Breast epithelium (tissue), 3 donors: ENCODE measurements at regions not wholly inside any gene's neighbourhood (a gene's known extent, or its start where the extent isn't known, plus 50 kb on each side); places are given as distances from the start of the nearest gene placed in this dataset.

Source experiments
- POLR2A ChIP-seq: fragments of 450-650 bp; IDR thresholded peaks from one replicate; pipeline ENCODE4 v1.6.1; 2016; ENCODE audit warnings: antibody characterized with exemption, mild to moderate bottlenecking, moderate library complexity
- POLR2AphosphoS5 ChIP-seq, 3 donors: sonication (generic); formaldehyde crosslinking; IDR thresholded peaks; one replicate each; pipeline ENCODE4 v1.6.1; 2017; ENCODE audit warnings: antibody characterized with exemption in 3 of 3
- TF ChIP-seq, protein P1 (sequence below), 3 donors: fragments of 450-650 bp; IDR thresholded peaks; one replicate each; pipeline ENCODE4 v1.5.1; 2016 to 2017; ENCODE audit warnings: antibody characterized with exemption in 3 of 3, mild to moderate bottlenecking in 3 of 3, moderate library complexity in 3 of 3

- TF ChIP-seq, protein P1, sequence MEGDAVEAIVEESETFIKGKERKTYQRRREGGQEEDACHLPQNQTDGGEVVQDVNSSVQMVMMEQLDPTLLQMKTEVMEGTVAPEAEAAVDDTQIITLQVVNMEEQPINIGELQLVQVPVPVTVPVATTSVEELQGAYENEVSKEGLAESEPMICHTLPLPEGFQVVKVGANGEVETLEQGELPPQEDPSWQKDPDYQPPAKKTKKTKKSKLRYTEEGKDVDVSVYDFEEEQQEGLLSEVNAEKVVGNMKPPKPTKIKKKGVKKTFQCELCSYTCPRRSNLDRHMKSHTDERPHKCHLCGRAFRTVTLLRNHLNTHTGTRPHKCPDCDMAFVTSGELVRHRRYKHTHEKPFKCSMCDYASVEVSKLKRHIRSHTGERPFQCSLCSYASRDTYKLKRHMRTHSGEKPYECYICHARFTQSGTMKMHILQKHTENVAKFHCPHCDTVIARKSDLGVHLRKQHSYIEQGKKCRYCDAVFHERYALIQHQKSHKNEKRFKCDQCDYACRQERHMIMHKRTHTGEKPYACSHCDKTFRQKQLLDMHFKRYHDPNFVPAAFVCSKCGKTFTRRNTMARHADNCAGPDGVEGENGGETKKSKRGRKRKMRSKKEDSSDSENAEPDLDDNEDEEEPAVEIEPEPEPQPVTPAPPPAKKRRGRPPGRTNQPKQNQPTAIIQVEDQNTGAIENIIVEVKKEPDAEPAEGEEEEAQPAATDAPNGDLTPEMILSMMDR (IDR thresholded peaks at IDR 0.05) = no peak
- TF ChIP-seq POLR2A (no peak), POLR2AphosphoS5 (IDR thresholded peaks at IDR 0.05) (no peak)
Observed at GRCh38 chr18:35880788-35881455, 91.6 kb upstream of the RMP24 start.
